Neutrophil (primary cell): ENCODE measurements at regions not wholly inside any gene's neighbourhood (a gene's known extent, or its start where the extent isn't known, plus 50 kb on each side); places are given as distances from the start of the nearest gene placed in this dataset.

Experiments
- H3K27ac ChIP-seq: fragments of 200-600 bp; sonication (generic); 2 replicates; pipeline ENCODE4 v1.5.1; 2016; ENCODE audit warnings: mild to moderate bottlenecking, moderate library complexity
- H3K27me3 ChIP-seq: fragments of 200-600 bp; sonication (generic); 2 replicates; pipeline ENCODE4 v1.6.0; 2016; ENCODE audit warnings: mild to moderate bottlenecking
- H3K36me3 ChIP-seq: fragments of 200-600 bp; sonication (generic); 2 replicates; pipeline ENCODE4 v1.5.1; 2017
- H3K4me1 ChIP-seq, 2 experiments: fragments of 200-600 bp in 1 of 2; sonication (generic) in 1 of 2; 1 replicate in 1 of 2; 2 replicates in 1 of 2; pipeline versions ENCODE4 v1.5.1 to v1.6.1; 2013 to 2016; ENCODE audit warnings: low read depth in 1 of 2, low read length in 1 of 2, mild to moderate bottlenecking in 1 of 2, moderate library complexity in 1 of 2; ENCODE audit not compliant: control insufficient read depth in 1 of 2, insufficient read depth in 1 of 2
- H3K4me3 ChIP-seq, 2 experiments: fragments of 200-600 bp in 1 of 2; sonication (generic) in 1 of 2; 1 replicate in 1 of 2; 2 replicates in 1 of 2; pipeline ENCODE4 v1.5.1; 2013 to 2016; ENCODE audit warnings: low read depth in 1 of 2, low read length in 1 of 2, mild to moderate bottlenecking in 1 of 2, moderate library complexity in 1 of 2
- H3K9me3 ChIP-seq: fragments of 200-600 bp; sonication (generic); 2 replicates; pipeline ENCODE4 v1.5.1; 2016
- CTCF ChIP-seq: fragments of 200-600 bp; sonication (generic); IDR thresholded peaks from 2 replicates; pipeline ENCODE4 v1.5.1; 2016; ENCODE audit warnings: antibody characterized with exemption

- Histone ChIP-seq H3K27me3 (no peaks in the 10 kb centered on the region), H3K9me3 (no peaks in the 10 kb centered on the region), H3K4me1 (no peaks in the 10 kb centered on the region), H3K4me3 (no peak overlapping the region), H3K36me3 (no peaks in the 10 kb centered on the region), H3K27ac (no peak overlapping the region)
- no peak for TF ChIP-seq CTCF
These were observed 115.4 kb upstream of the PTPRG start for GRCh38 chr3:61445924-61446323.

- no peak for TF ChIP-seq CTCF
- H3K9me3 ChIP-seq = no peaks in the 10 kb centered on the region
- H3K4me1 ChIP-seq = no peaks in the 10 kb centered on the region
- H3K27ac ChIP-seq = no peak overlapping the region
- no peaks in the 10 kb centered on the region for H3K36me3 ChIP-seq
- no peaks in the 10 kb centered on the region for H3K27me3 ChIP-seq
- no peak overlapping the region for H3K4me3 ChIP-seq
These were observed 115.0 kb upstream of the PTPRG start for GRCh38 chr3:61446341-61446740.

- TF ChIP-seq CTCF = no peak
- no peak overlapping the region for H3K27ac ChIP-seq
- H3K4me1 ChIP-seq = no peaks in the 10 kb centered on the region
- H3K27me3 ChIP-seq = no peaks in the 10 kb centered on the region
- no peaks in the 10 kb centered on the region for H3K36me3 ChIP-seq
- H3K4me3 ChIP-seq = no peak overlapping the region
- H3K9me3 ChIP-seq = no peaks in the 10 kb centered on the region
These were observed 113.0 kb upstream of the PTPRG start for GRCh38 chr3:61448378-61448777.

- Histone ChIP-seq H3K4me3 (no peak overlapping the region), H3K36me3 (no peaks in the 10 kb centered on the region), H3K27me3 (no peaks in the 10 kb centered on the region), H3K9me3 (no peaks in the 10 kb centered on the region), H3K4me1 (no peaks in the 10 kb centered on the region), H3K27ac (no peak overlapping the region)
- TF ChIP-seq CTCF = no peak
These were observed 111.9 kb upstream of the PTPRG start for GRCh38 chr3:61449327-61450040.

GRCh38 chr3:61450866-61451265 lies 110.5 kb upstream of the PTPRG start:
- Histone ChIP-seq H3K36me3 (no peaks in the 10 kb centered on the region), H3K27ac (no peak overlapping the region), H3K4me1 (no peaks in the 10 kb centered on the region), H3K27me3 (no peaks in the 10 kb centered on the region), H3K9me3 (no peaks in the 10 kb centered on the region), H3K4me3 (no peak overlapping the region)
- no peak for TF ChIP-seq CTCF

- H3K27ac ChIP-seq = no peak overlapping the region
- H3K4me3 ChIP-seq = no peak overlapping the region
- H3K4me1 ChIP-seq = no peaks in the 10 kb centered on the region
- no peak for TF ChIP-seq CTCF
- no peaks in the 10 kb centered on the region for H3K9me3 ChIP-seq
- no peaks in the 10 kb centered on the region for H3K27me3 ChIP-seq
- H3K36me3 ChIP-seq = no peaks in the 10 kb centered on the region
These were observed 109.5 kb upstream of the PTPRG start for GRCh38 chr3:61451841-61452240.
